22Rv1 (cell line): ENCODE measurements at regions not wholly inside any gene's neighbourhood (a gene's known extent, or its start where the extent isn't known, plus 50 kb on each side); places are given as distances from the start of the nearest gene placed in this dataset.

Experiments
- ZFX ChIP-seq: fragments of 450-650 bp; IDR thresholded peaks from 2 replicates; pipeline ENCODE4 v1.6.1; 2017; ENCODE audit warnings: antibody characterized with exemption, borderline replicate concordance
- TF ChIP-seq, protein P1 (sequence below): fragments of 450-650 bp; IDR thresholded peaks from 2 replicates; pipeline ENCODE4 v1.5.1; 2017; ENCODE audit warnings: mild to moderate bottlenecking

GRCh38 chr10:55793024-55793423, 568.0 kb downstream of the ZWINT start:
- TF ChIP-seq, protein P1, sequence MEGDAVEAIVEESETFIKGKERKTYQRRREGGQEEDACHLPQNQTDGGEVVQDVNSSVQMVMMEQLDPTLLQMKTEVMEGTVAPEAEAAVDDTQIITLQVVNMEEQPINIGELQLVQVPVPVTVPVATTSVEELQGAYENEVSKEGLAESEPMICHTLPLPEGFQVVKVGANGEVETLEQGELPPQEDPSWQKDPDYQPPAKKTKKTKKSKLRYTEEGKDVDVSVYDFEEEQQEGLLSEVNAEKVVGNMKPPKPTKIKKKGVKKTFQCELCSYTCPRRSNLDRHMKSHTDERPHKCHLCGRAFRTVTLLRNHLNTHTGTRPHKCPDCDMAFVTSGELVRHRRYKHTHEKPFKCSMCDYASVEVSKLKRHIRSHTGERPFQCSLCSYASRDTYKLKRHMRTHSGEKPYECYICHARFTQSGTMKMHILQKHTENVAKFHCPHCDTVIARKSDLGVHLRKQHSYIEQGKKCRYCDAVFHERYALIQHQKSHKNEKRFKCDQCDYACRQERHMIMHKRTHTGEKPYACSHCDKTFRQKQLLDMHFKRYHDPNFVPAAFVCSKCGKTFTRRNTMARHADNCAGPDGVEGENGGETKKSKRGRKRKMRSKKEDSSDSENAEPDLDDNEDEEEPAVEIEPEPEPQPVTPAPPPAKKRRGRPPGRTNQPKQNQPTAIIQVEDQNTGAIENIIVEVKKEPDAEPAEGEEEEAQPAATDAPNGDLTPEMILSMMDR = no peak
- no peak for TF ChIP-seq ZFX
